Nephron progenitor cell (in vitro differentiated cells): ENCODE measurements at regions not wholly inside any gene's neighbourhood (a gene's known extent, or its start where the extent isn't known, plus 50 kb on each side); places are given as distances from the start of the nearest gene placed in this dataset.

Experiments
- DNase-seq: peaks from one replicate; pipeline ENCODE4 v3.0.0; 2021
- H3K27ac Mint-ChIP-seq: 2 replicates; pipeline ENCODE4 v1.8.0; 2021; ENCODE audit warnings: mild to moderate bottlenecking, moderate library complexity, mixed read lengths
- H3K27me3 Mint-ChIP-seq: 2 replicates; pipeline ENCODE4 v1.8.0; 2021; ENCODE audit warnings: mild to moderate bottlenecking, low read depth, mixed read lengths; ENCODE audit not compliant: poor library complexity
- H3K36me3 Mint-ChIP-seq: 2 replicates; pipeline ENCODE4 v1.8.0; 2021; ENCODE audit warnings: low read depth, mixed read lengths
- H3K4me1 Mint-ChIP-seq: 2 replicates; pipeline ENCODE4 v1.8.0; 2021; ENCODE audit warnings: mixed read lengths
- H3K4me3 Mint-ChIP-seq: 2 replicates; pipeline ENCODE4 v1.8.0; 2021; ENCODE audit warnings: mild to moderate bottlenecking, moderate library complexity, mixed read lengths
- H3K9me3 Mint-ChIP-seq: 2 replicates; pipeline ENCODE4 v1.8.0; 2021; ENCODE audit warnings: mild to moderate bottlenecking, moderate library complexity, mixed read lengths
- TF ChIP-seq, protein P1 (sequence below): fragments of 200-600 bp; sonication (generic); IDR thresholded peaks from 2 replicates; pipeline ENCODE4 v1.5.0; 2021; ENCODE audit warnings: antibody characterized with exemption

DNA sequence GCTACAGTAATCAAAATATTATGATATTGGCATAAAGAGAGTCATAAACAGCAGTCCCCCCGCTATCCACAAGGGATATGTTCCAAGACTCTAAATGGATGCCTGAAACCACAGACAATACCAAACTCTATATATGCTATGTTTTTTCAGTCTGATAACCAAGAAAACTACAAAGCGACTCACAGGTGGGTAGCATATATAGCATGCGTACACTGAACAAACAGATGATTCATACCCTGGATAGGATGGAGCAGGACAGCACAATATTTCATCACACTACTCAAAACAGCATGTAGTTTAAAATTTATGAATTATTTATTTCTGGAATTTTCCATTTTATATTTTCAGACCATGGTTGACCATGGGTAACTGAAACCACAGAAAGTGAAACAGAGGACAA lies 87.0 kb upstream of the PPP2R3A start:
- Mint-ChIP-seq H3K27me3 (no peaks in the 10 kb centered on the region), H3K4me1 (no peaks in the 10 kb centered on the region), H3K27ac (no peak overlapping the region), H3K4me3 (no peak overlapping the region), H3K9me3 (peaks cover 35% of the 10 kb centered on the region), H3K36me3 (no peaks in the 10 kb centered on the region)
- no peak for DNase-seq
- TF ChIP-seq, protein P1, sequence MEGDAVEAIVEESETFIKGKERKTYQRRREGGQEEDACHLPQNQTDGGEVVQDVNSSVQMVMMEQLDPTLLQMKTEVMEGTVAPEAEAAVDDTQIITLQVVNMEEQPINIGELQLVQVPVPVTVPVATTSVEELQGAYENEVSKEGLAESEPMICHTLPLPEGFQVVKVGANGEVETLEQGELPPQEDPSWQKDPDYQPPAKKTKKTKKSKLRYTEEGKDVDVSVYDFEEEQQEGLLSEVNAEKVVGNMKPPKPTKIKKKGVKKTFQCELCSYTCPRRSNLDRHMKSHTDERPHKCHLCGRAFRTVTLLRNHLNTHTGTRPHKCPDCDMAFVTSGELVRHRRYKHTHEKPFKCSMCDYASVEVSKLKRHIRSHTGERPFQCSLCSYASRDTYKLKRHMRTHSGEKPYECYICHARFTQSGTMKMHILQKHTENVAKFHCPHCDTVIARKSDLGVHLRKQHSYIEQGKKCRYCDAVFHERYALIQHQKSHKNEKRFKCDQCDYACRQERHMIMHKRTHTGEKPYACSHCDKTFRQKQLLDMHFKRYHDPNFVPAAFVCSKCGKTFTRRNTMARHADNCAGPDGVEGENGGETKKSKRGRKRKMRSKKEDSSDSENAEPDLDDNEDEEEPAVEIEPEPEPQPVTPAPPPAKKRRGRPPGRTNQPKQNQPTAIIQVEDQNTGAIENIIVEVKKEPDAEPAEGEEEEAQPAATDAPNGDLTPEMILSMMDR, result no peak

DNA sequence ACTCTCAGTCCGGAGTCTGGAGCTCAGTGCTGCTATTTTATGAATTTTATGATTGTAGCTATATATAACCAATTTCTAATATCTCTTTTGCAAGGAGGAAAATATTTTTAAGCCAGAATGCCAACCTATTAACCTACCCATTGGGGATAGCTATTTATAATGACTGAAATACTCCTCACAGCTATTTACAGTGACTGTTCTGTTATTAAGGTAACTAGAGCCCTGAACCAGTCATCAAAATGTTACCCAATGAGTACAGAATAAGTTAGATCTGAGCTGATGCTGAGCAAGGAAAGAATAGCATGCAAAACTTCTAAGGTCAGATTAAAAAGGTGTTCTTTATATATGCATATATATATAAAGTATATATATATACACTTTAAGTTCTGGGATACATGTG lies 79.6 kb upstream of the PPP2R3A start:
- TF ChIP-seq, protein P1, result no peak
- no peak overlapping the region for H3K4me3 Mint-ChIP-seq
- H3K9me3 Mint-ChIP-seq, result no peaks in the 10 kb centered on the region
- H3K27me3 Mint-ChIP-seq, result peaks cover 10% of the 10 kb centered on the region
- no peak overlapping the region for H3K27ac Mint-ChIP-seq
- H3K36me3 Mint-ChIP-seq, result no peaks in the 10 kb centered on the region
- H3K4me1 Mint-ChIP-seq, result peaks cover 5% of the 10 kb centered on the region
- DNase-seq, result no peak

DNA sequence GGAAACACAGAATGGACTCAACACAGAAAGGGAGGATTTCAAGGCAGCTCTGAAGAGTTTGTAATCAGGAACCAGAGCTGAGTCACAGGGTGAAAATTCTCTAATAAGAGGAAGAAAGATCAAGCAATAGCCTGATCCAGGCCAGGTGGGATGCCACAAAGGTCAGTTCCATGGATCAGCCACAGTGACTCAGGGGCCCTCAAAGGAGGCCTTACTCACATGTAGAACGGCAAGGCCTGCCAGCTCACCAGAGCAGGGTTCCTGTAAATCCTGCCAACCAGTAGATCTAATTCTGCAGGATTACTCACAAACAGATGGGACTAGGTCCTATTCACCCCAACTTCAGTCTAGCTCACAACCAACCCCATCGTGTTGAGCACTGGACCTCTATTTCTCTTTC lies 78.3 kb upstream of the PPP2R3A start:
- Mint-ChIP-seq H3K36me3 (no peaks in the 10 kb centered on the region), H3K27me3 (peaks cover 10% of the 10 kb centered on the region), H3K4me3 (no peak overlapping the region), H3K4me1 (peaks cover 5% of the 10 kb centered on the region), H3K9me3 (no peaks in the 10 kb centered on the region), H3K27ac (no peak overlapping the region)
- no peak for DNase-seq
- TF ChIP-seq, protein P1, result no peak

DNA sequence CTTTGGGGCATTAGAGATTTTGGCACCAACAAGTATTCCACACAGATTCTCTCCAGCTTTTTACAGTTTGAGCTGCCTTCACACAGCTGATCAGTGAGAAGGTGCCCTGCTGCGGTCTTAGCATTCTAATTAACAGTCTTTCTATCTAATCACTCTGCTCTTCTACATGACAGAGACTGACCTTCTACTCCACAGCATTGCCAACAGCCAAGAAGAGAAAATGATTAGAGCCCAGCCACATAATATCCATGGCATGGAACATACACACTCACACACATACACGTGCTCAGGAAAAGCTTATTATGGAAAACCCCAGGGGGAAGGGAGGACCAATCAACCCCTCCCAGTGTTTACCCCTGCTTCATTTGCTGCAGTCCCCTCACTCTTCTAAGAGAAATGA lies 76.1 kb upstream of the PPP2R3A start:
- Mint-ChIP-seq H3K27me3 (peaks cover 12% of the 10 kb centered on the region), H3K4me1 (peaks cover under 1% of the 10 kb centered on the region), H3K27ac (no peak overlapping the region), H3K4me3 (no peak overlapping the region), H3K9me3 (no peaks in the 10 kb centered on the region), H3K36me3 (no peaks in the 10 kb centered on the region)
- no peak for DNase-seq
- TF ChIP-seq, protein P1, result no peak

DNA sequence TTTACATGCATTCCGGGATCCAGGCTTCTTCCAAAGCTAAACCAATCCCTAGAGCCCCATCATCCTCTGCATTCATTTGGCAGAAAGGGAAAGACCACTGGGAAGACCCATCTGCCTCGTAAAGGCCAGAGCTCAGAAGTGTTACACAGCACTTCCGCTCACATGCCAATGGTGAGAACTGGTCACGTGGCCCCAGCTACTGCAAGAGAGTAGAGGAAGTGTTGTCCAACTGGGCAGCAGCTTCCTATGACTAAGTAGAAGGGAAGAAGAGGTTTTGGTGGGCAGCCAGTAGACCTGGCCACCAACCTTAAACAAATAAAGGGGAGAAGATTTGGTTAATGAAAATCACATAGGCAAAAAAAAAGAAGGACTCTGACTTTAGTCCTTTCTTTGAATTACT lies 74.4 kb upstream of the PPP2R3A start:
- DNase-seq, result no peak

DNA sequence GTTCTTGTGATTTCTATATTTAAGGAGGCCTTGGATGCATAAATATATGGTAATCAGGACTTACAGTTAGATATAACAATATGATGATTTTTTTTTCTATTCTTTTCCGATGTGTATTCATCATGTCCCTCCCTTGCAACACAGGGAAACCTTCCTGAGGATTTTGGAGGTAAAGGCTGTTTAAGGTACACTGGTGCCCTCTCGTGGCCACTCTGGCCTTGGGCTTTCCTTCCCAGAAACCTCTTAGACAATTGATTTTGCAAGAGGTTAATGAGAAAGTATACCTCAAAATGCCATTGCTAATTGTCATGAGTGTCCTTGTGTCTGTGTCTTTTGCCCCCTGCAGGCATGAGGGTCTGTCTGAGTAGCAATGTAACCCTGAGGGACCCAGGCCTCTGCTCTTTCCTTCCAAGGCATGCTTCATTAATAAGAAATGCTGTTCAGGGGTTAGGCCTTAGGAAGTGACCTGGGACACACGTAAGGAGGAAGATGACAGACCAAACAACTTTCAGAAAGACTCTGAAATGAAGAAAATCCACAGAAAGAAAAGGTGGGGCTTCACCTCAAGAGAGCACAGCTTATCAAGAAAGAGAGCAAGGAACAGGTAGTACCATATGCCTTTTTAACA lies 70.3 kb upstream of the PPP2R3A start:
- TF ChIP-seq, protein P1, result peak; percentile 94
- no peak overlapping the region for H3K27ac Mint-ChIP-seq
- H3K9me3 Mint-ChIP-seq, result no peaks in the 10 kb centered on the region
- H3K36me3 Mint-ChIP-seq, result no peaks in the 10 kb centered on the region
- DNase-seq, result peak; percentile 83
- H3K4me1 Mint-ChIP-seq, result no peaks in the 10 kb centered on the region
- no peak overlapping the region for H3K4me3 Mint-ChIP-seq
- peaks cover 6% of the 10 kb centered on the region for H3K27me3 Mint-ChIP-seq

More for the DNA sequence above, 74.4 kb upstream of the PPP2R3A start:
- Mint-ChIP-seq H3K27me3 (peaks cover 8% of the 10 kb centered on the region), H3K4me1 (no peaks in the 10 kb centered on the region), H3K4me3 (no peak overlapping the region), H3K36me3 (no peaks in the 10 kb centered on the region), H3K27ac (no peak overlapping the region), H3K9me3 (no peaks in the 10 kb centered on the region)
- TF ChIP-seq, protein P1, result no peak
